ENCODE measurements at regions not wholly inside any gene's neighbourhood (a gene's known extent, or its start where the extent isn't known, plus 50 kb on each side); places are given as distances from the start of the nearest gene placed in this dataset.

- H3K27ac ChIP-seq = no peak overlapping the region
- intact Hi-C loops (cut with DNase I) = no loop called here
- DNase-seq (ENCODE audit: low spot score in 2 of 2) = no peak
- no peaks in the 10 kb centered on the region for H3K27me3 ChIP-seq
- H3K36me3 ChIP-seq = no peaks in the 10 kb centered on the region
- H3K4me3 ChIP-seq = no peak overlapping the region
- no peaks in the 10 kb centered on the region for H3K9me3 ChIP-seq
- no peaks in the 10 kb centered on the region for H3K4me1 ChIP-seq
- TF ChIP-seq CTCF (IDR thresholded peaks at IDR 0.05) = no peak
Measured at GRCh38 chr15:97576929-97577645, 383.4 kb upstream of the ARRDC4 start.

GRCh38 chr15:97585408-97585807 lies 375.1 kb upstream of the ARRDC4 start:
- intact Hi-C loops (cut with DNase I) = no loop called here
- no peak for TF ChIP-seq CTCF (IDR thresholded peaks at IDR 0.05)
- Histone ChIP-seq H3K27me3 (no peaks in the 10 kb centered on the region), H3K4me3 (no peak overlapping the region), H3K36me3 (no peaks in the 10 kb centered on the region), H3K9me3 (no peaks in the 10 kb centered on the region), H3K27ac (no peak overlapping the region), H3K4me1 (no peaks in the 10 kb centered on the region)
- DNase-seq (ENCODE audit: low spot score in 2 of 2) = no peak

- Histone ChIP-seq H3K27ac (no peak overlapping the region), H3K36me3 (no peaks in the 10 kb centered on the region), H3K27me3 (no peaks in the 10 kb centered on the region), H3K9me3 (no peaks in the 10 kb centered on the region), H3K4me1 (no peaks in the 10 kb centered on the region), H3K4me3 (no peak overlapping the region)
- TF ChIP-seq CTCF (IDR thresholded peaks at IDR 0.05) = no peak
- intact Hi-C loops (cut with DNase I) = loop anchor here (10.0 kb wide), 1 partner anchor 62 kb away; no protein-coding TSS in a partner anchor
- DNase-seq (ENCODE audit: low spot score in 2 of 2) = no peak
Measured at GRCh38 chr15:97592778-97593177, 367.7 kb upstream of the ARRDC4 start.

DNA sequence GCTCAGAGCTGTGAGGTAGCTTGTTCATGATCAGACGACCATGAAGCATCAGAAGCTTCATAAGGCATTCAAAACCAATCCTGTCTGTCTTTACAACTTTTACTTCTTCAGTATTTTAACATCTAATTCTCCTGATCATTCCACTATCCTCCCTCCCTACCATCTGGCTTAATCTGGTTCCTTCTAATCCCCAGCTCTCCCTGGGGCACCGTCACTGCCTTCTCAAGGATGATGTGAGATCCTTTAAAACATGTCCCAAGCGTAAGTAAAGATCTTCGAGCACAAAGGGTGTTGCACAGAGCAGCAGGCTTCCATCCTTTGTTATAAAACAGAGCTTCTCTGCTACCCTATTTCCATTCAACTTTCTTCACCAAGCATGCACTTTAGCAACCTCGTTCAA lies 362.7 kb upstream of the ARRDC4 start:
- Histone ChIP-seq H3K4me3 (no peak overlapping the region), H3K4me1 (no peaks in the 10 kb centered on the region), H3K36me3 (no peaks in the 10 kb centered on the region), H3K9me3 (no peaks in the 10 kb centered on the region), H3K27ac (no peak overlapping the region), H3K27me3 (no peaks in the 10 kb centered on the region)
- TF ChIP-seq CTCF (IDR thresholded peaks at IDR 0.05) = no peak
- DNase-seq (ENCODE audit: low spot score in 2 of 2) = no peak
- intact Hi-C loops (cut with DNase I) = loop anchor here (10.0 kb wide), 1 partner anchor 57 kb away; no protein-coding TSS in a partner anchor

DNA sequence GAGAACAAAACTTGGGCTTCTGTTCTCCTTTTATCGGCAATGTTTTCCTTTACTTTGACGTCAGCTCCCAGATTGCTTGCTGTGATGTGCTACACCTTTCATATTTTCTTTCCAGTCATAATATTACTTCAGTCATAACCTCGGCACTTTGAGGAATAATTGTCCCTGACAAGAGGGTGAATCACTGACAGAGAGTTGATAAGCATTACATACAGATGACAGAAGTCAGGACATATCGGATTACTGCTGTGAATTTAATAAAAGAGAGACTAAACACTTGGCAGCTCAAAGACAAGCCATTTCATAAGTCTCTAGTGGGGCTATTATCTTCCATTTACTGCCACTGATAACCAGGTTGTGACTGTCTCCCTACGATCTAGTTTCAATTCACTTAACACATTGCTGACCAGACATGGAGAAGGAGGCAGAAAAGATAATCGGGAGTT lies 362.1 kb upstream of the ARRDC4 start:
- H3K36me3 ChIP-seq = no peaks in the 10 kb centered on the region
- no peaks in the 10 kb centered on the region for H3K4me1 ChIP-seq
- intact Hi-C loops (cut with DNase I) = loop anchor here (10.0 kb wide), 1 partner anchor 56 kb away; no protein-coding TSS in a partner anchor
- H3K27me3 ChIP-seq = no peaks in the 10 kb centered on the region
- no peaks in the 10 kb centered on the region for H3K9me3 ChIP-seq
- H3K27ac ChIP-seq = no peak overlapping the region
- DNase-seq (ENCODE audit: low spot score in 2 of 2) = no peak
- no peak overlapping the region for H3K4me3 ChIP-seq
- TF ChIP-seq CTCF (IDR thresholded peaks at IDR 0.05) = no peak
